Hematopoietic multipotent progenitor cell treated with erythropoietin and hydrocortisone succinate and interleukin-3 and kit ligand, for 17 days (in vitro differentiated cells): ENCODE measurements at regions not wholly inside any gene's neighbourhood (a gene's known extent, or its start where the extent isn't known, plus 50 kb on each side); places are given as distances from the start of the nearest gene placed in this dataset.
A peak's percentile ranks its signal among the peaks of the same experiment; 100 is the strongest.
"Not testable (repeated sequence)": the region's sequence is repeated elsewhere in the genome, so short reads cannot be mapped to it uniquely, and the experiment has no call there.

Experiments used
- DNase-seq: peaks from one replicate; pipeline ENCODE4 v3.0.0-alpha.2; 2015; ENCODE audit warnings: low spot score

DNA sequence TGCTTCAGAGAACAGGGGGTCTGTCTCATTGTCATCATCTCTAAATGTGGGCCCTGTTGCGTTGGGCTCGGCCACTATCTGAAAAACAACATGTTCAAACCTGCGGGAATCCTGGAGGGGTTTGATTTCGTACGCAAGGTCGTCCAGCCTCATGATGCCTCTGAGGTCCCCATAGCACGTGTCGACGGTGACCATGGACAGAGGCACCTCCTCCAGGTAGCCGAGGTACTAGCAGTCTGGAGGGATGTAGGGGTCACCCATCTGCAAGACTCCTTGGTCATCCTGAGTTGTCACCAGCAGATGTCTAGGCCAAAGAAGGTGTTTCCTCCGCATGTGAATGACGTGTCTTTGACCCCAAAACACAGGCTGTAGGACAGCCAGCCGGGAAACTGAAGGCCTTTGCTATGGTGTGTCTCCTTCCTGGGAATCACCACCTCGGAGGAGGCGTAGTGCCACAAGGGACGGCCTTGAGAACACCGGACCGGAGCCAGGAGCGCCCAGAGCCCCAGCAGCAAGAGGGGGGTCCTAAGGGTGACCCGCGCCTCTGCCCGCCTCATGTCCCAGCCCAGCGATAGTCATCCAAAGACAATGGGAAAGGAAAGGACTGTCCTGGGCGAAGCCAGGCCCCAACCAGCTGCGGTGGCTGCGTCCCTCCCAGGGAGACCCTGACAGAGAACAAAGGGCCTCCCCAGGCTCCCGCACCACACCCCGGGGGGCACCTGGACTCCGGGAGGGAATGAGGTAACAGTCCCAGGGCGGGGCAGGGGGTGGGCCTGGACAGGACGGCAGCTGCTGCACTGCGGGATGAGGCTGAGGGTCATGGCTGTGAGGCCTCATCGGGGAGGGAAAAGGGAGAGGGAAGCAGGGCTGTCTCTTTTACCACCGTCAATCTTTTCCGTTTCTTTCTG, 445.5 kb downstream of the TMEM121 start:
- DNase-seq: no peak

DNA sequence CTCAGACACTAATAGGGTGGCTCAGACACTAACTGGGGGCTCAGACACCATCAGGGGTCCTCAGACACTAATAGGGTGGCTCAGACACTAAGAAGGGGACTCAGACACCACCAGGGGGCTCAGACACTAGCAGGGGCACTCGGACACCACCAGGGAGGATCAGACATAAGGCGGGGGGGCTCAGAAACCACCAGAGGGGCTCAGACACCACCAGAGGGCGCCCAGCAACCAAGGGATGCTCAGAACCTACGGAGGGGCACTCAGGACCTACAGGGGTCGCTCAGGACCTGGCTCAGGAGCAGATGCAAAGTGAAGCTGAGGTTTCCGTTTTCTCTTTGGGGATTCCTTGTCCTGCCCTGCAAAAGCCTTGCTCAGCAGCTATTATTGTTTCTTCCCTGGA, 448.5 kb downstream of the TMEM121 start:
- DNase-seq: no peak

DNA sequence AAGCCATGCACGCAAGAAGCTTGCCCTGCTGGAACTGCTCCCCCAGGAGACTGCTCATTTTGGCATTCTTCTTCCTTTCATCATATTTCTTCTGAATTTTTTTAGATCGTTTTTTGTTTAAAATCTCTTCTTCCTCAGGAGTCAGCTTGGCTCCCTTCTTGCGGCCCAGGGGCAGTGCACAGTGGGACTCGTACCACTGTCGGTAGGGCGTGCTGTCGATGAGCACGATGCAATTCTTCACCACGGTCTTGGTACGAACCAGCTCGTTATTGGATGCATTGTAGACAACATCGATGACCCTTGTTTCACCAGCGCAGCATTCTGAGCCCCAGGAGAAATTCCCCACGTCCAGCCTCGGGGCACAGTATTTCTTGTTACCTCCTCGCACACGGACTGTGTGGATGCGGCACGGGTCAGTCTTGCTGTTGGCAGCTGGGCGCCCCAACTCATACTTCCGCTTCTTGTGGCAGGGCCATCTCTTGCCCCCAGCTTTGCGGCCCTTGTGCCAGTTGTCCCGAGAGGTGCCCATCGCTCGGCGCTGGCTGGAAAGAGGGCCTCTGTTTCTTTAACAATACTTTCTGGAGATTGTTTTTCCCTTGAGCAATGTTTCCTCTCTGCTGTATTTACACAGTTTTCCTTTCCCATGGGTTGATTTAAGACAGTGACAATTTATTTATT, 452.4 kb downstream of the TMEM121 start:
- DNase-seq: no peak

DNA sequence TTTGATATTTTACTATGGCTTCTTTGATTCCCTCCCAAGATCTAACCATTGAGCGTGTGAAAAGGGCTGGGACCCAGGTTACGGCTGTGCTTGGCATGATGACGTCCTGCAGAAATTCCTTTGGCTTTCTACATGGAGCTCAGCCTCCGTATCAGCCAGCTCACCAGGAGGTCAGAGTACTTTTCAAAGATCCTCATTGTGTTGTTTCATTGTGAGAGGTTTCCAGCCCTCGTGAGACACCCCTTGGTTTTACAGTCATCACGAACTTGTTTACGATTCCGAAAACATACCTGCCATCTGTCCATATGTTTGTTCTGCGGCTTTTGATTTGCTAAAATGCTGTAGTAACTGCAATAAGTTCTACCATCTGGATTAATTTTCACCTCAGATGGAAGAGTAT, 453.1 kb downstream of the TMEM121 start:
- DNase-seq: no peak

DNA sequence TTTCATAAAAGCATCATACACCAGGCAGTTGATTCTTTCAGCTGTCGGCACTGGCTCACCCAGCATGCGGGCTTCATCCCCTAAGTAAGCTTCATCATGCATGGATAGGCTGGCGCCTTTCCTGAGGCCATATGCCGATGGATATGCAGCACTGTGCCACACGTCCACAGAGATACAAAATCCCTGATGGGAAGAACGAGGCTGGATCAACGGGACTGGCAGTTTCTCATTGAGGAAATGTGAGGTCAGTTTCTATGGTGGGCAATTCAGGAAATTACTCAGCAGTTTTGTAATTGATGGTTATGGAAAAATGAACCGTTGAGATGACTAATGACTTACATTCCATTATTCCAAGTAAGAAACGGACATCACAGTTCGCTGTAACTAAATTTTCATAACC, 453.8 kb downstream of the TMEM121 start:
- no peak for DNase-seq

DNA sequence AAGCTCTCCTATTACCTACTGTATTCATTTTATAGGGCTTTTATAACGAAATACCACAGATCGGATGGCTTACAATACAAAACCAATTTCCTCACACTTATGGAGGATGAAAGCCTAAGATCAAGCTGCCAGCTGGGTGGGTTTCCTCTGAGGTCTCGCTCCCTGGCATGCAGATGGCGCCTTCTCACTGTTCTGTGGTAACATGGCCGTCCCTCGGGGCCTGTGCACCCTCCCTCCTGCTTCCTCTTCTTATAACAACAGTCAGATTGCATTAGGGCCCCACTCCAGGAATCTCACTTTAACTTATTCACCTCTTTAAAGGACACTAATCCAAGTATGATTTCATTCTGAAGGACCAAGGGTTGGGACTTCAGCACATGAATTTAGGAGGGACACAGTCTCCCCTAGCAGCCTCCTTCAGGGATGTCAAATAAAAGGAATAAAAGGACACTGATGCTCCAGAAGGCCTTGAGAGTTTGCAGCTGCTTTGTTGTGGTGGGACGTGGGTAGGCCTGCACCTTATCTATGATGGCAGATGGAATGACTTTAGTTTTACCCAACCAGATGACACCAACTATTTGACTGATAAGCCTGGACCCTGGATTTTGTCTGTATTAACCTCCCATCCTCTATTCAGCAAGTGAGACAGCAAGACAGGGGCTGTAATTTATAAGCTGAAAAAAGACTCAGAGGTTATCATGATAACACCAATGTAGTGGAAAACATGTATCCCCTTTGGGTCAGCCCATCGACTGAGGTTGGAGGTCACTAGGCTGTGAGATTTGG, 455.3 kb downstream of the TMEM121 start:
- DNase-seq: peak; percentile 12

DNA sequence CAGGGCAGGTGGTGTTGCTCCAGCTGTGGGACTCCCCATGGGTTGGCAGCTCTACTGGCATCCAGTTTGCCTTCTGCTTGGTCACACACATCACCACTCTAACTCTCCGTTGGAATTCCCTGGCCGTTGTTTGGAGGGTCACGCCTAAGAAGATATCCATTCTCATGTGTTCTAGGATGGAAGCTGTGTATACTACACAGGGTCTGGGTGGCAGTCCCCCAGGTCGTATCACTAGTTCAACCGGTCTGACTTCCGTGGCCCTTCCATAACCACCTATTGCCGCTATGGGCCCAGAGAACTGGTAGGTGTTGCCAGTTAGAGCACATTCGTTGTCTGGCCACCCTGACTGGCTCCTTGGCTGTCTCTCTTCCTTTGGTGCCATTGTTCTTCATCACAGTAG, 456.3 kb downstream of the TMEM121 start:
- no peak for DNase-seq

DNA sequence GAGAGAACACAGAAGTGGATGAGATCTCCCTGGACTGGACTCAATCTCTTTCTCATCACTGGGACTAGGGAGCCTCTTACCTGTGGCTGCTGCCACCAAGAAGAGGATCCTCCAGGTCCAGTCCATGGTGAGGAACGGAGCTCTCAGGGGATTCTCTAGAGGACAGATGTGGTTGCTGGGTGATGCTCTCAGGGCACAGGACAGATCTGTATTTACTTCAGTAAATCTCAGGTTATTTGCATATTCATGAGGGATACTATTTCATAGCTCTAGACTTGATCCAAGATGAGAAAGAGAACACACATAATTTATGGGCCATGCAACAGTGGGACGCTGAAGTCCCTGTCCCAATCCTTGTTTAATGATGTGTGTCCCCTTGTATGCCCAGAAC, 460.5 kb downstream of the TMEM121 start:
- DNase-seq: no peak

DNA sequence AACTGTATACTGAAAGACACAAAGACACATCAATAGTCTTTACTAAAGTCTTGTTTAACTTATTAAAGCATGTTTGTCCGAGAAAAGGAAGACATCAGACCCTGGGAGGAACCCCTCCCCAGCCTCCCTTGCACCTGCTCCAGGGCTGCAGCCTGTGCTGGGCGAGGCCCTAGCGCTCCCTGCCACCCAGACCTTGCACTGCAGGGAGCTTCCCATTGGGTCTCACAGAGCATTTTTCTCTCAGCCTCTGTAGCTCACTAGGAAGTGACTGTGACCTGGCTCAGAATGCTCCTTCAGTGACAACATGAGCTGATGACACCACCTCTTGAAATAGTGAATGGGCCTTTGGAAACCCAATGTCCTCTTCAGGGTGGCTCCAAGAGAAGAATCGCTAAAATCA, 461.2 kb downstream of the TMEM121 start:
- DNase-seq: no peak

DNA sequence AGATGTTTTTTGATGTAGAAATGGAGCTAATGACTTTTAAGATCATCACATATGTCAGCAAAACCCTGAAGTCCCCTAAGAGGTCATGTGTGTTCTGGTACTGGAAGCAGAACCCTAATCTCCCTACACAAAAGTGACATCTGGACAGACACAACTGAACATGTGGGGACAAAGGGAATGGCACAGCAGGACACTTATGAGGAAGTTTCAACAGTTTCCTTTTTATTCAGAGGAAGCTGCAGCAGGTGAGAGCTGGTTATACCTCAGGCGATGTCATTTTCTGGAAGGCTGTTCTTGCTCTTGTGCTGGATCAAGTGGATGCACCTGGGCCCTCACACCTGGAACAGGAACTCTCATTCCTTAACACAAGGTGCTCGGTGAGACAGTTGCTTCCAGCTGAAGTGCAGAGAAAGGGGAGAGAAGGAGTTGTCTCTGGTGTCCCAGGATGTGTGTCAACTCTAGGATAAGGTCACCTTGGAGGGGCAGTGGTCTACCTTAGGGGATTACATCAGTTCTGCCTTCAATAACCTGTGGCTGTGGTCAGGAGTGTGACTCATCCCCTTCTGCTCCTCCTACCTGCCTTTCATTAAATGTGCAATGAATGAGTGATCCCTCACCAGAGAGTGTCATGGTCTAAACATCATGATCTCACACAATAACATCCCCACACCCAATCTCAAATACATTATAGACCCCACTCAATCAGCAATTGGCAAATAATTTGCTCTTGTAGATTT, 463.4 kb downstream of the TMEM121 start:
- DNase-seq: no peak

DNA sequence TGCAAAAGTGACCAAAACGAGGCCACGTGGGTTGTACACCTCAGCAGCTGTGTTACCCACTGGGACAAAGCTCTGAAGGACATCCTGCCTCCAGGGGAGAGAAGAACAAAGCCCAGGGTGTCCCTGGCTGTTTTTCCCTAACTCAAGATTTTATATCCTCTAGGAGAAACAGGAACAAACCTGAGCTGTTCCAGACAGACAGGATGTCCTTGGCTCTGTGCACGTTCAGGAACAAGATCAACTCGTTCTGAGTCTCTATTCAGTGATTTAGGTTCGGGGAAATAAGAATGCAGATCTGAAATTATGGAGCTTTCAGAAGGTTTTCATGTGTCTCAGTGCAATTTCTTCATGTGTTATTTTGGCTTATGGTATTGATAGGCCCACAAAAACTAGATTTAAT, 465.3 kb downstream of the TMEM121 start:
- DNase-seq: not testable (repeated sequence)

DNA sequence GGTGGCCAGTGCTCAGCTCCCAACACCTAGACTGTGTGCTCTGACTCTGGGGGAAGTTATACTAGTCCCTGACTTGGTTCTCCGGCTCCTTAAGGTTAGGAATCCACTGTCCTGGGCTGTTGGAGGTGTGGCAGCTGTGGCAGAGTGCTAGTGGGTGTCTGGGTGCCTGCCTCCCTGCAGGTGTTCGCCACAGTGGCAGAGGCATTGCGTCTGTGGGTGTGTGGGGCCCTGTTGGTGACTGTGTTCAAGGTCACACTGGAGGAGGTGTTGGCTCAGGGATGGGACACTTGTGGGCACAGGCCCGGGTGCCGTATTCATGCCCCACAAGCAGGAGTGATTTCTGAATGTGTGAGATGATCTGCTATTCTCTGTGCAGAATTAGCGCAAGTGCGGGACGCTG, 467.4 kb downstream of the TMEM121 start:
- no peak for DNase-seq

DNA sequence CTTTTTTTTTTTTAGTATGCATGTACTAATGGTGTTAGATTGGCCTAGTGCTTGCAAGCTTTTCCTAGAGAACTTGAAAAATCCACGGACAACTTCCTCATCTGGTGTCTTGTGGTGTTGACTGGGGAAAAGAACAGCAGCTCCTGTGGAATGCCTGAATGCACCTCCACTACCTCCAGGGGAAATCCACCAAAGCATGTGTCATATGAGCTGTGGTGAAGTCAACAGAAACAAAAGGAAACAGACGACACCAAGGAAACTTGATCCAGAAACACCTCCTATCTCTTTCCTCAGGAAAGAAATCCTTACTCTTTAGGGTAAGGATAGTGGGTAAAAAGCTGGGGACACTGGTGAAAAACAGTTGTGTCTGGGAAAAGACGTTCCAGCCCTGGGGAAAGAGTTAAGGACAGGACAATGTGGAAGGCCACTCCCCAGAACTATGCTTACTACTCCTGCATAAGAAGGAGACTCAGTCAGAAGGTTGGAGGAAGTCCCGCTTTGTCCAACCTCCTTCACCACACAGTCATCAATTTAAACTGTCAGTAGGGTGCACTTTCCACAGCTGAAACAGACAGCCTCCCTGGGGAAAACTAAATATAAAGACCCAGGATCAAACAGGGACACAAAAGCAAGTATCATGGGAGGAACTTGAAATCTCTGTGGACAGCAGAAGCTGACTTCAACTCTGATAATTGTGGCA, 468.8 kb downstream of the TMEM121 start:
- not testable (repeated sequence) for DNase-seq

DNA sequence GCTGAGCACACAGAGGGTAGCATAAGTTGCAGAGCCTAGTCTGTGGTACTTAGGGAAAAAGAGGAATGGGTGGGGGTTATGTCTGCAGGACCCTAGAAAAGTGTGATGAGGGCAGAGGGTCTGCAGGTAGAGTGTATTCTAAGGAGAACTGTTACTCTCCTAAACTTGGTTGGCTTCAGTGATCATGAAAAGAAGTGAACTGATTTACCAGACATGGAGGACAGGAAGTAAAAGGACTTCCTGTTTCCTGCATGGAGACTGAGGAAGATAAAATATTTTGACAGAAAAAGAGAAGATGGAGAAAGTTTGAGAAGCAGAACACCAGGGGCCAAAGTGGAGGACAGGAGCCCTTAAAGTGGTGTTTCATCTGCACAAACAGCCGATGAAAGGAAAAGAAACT, 472.2 kb downstream of the TMEM121 start:
- DNase-seq: not testable (repeated sequence)

DNA sequence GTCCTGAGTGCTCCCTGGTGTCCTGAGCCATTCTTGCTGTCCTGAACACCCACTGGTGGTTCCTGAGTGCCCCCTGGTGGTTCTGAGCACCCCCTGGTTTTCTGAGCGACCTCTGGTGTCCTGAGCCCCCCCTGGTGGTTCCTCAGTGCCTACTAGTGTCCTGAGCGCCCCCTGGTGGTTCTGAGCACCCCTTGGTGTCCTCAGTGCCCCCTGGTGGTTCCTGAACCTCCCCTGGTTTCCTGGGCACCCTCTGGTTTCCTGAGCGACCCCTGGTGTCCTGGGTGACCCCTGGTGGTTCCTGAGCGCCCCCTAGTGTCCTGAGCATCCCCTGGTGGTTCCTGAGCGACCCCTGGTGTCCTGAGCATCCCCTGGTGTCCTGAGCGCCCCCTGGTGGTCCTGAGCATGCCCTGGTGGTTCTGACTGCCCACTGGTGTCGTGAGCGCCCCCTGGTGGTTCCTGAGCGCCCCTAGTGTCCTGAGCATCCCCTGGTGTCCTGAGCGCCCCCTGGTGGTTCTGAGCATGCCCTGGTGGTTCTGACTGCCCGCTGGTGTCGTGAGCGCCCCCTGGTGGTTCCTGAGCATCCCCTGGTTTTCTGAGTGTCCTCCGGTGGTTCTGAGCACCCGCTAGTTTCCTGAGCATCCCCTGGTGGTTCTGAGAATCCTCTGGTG, 473.1 kb downstream of the TMEM121 start:
- peak; percentile 93 for DNase-seq

DNA sequence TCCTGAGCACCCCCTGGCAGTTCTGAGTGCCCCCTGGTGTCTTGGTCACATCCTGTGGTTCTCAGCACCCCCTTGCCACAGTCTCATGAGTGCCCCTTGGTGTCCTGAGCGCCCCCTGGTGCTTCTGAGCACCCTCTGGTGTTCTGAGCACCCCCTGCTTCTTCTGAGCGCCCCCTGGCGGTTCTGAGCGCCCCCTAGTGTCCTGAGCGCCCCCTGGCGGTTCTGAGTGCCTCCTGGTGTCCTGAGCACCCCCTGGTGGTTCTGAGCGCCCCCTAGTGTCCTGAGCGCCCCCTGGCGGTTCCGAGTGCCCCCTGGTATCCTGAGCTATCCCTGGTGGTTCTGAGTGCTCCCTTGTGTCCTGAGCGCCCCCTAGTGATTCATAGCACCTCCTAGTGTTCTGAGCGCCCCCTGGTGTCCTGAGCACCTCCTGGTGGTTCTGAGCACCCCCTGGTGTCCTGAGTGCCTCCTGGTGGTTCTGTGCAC, 473.7 kb downstream of the TMEM121 start:
- DNase-seq: peak; percentile 79

DNA sequence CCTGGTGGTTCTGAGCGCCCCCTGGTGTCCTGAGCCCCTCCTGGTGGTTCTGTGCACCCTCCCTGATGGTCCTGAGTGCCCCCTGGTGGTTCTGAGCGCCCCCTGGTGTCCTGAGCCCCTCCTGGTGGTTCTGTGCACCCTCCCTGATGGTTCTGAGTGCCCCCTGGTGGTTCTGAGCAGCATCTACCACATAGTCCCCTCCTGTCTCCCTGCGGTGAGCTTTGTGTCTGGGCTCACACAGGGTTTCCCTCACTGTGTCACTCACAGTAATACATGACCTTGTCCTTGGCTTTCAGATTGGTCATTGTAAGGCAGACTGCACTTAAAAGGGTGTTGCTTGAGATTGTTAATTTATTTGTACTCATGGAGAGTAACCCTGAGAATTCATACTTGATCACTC, 474.9 kb downstream of the TMEM121 start:
- DNase-seq: peak; percentile 17

DNA sequence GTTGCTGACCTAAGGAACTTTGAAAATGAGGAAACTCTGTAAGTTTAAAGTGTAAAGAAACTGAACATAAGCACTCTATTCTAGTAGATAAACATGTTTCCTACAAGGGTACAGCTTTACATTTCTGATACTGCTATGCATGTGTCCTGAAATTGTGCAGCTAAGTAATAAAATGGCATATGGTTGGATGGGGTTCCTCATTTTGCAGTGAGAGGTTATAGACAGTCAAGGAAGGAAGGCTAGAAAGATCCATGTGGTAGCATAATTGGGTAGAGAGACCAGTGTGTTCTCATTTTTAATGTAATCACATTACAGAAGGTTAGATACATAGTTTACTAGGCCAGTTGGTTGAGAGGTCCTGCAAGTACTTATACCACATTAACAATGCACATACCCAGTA, 477.0 kb downstream of the TMEM121 start:
- DNase-seq: no peak

DNA sequence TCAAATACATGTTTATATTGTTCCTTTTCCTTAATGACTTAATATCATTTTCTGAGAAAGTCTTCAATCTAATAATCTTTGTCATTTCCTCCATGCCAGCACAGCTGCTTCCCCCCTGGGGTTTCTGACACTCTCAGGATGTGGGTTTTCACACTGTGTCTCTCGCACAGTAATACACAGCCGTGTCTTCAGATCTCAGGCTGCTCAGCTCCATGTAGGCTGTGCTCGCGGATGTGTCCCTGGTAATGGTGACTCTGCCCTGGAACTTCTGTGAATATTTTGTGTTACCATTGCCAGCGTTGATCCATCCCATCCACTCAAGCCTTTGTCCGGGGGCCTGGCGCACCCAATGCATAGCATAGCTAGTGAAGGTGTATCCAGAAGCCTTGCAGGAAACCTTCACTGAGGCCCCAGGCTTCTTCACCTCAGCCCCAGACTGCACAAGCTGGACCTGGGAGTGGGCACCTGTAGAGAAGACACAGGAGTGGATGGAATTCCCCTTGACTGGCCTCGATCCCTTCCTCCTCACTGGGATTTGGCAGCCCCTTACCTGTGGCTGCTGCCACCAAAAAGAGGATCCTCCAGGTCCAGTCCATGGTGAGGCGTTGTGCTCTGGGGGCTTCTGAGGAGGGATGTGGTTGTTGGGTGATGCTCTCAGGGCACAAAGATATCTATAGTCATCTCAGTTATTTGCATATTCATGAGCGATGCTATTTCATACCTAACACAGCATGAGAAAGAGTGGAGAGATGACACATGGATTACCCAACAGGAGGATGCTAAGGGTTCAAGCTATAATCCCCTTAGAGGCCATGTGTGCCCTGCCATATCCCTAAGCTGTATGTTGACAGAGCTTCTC, 478.8 kb downstream of the TMEM121 start:
- not testable (repeated sequence) for DNase-seq

DNA sequence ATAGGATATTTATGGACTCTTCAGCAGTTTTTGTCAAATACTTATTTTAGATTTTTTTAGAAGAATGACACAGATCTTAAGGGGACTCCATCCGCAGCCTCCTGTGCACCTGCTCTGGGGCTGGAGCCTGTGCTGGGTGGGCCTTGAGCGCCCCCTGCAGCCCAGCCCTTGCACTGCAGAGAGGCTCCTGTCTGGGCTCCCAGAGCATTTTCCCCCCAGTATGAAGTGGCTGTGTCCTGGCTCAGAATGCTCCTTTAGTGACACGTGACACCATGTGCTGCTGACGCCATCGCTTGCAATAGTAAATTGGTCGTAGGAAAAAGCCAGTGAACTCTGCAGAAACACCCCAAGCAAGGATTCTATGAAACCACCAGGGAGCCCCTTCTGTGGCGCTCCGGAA, 479.7 kb downstream of the TMEM121 start:
- peak; percentile 27 for DNase-seq
